ENCODE measurements at regions not wholly inside any gene's neighbourhood (a gene's known extent, or its start where the extent isn't known, plus 50 kb on each side); places are given as distances from the start of the nearest gene placed in this dataset.

- WGBS (ENCODE audit: insufficient coverage) = 84% methylated on average over 29 of the region's 29 CpGs
- no peak overlapping the region for H3K27ac Mint-ChIP-seq
These were observed 244.2 kb downstream of the AUH start for GRCh38 chr9:91117474-91117891.

More at GRCh38 chr9:91117474-91117891, 244.2 kb downstream of the AUH start:
- POLR2A ChIA-PET = no interaction called here
- ATAC-seq (ENCODE audit: low read depth) = no peak
- H2AFZ ChIP-seq (ENCODE audit: insufficient read depth, low read depth, low read length, poor library complexity, severe bottlenecking) = peak overlapping the region; percentile 70
- no peak for DNase-seq
- H3K27me3 ChIP-seq (replicated peaks in 1 of 4; ENCODE audit: control extremely low read depth in 1 of 4, control insufficient read depth in 3 of 4, insufficient read depth in 4 of 4, low read length in 3 of 4) = peaks cover 0 to 22% (median 5%) of the 10 kb centered on the region in 4 experiments
- peaks cover 31% of the 10 kb centered on the region for H3K27me3 Mint-ChIP-seq
- no peaks in the 10 kb centered on the region for H3K79me2 ChIP-seq (ENCODE audit: control insufficient read depth, insufficient read depth, low read length)
- peaks cover 3% of the 10 kb centered on the region for H3K9me3 Mint-ChIP-seq (ENCODE audit: insufficient read depth)
- peak overlapping the region; percentile 41 for H3K9ac ChIP-seq (ENCODE audit: low read length)
- peak overlapping the region in 1 of 5 experiments; percentile 30 for H3K4me3 ChIP-seq (ENCODE audit: control extremely low read depth in 1 of 5, extremely low read depth in 1 of 5, insufficient read depth in 1 of 5, low read depth in 2 of 5, low read length in 4 of 5)
- peaks cover 10% of the 10 kb centered on the region for H3K4me1 Mint-ChIP-seq
- peaks cover 10 to 11% of the 10 kb centered on the region in 2 donors for H3K4me1 ChIP-seq (ENCODE audit: control insufficient read depth in 2 of 2, insufficient read depth in 2 of 2, low read length in 2 of 2)
- peak overlapping the region; percentile 63 for H3K4me3 Mint-ChIP-seq
- CTCF ChIA-PET = no interaction called here
- H3K4me2 ChIP-seq (replicated peaks; ENCODE audit: low read depth, low read length, poor library complexity, severe bottlenecking) = peak overlapping the region; percentile 68
- intact Hi-C loops (cut with micrococcal nuclease) = no loop called here
- H3K9me3 ChIP-seq (ENCODE audit: control extremely low read depth in 1 of 3, control insufficient read depth in 2 of 3, insufficient read depth in 1 of 3, low read length in 2 of 3) = peaks cover 0 to 13% (median 3%) of the 10 kb centered on the region in 3 donors
- no peaks in the 10 kb centered on the region for H3K36me3 ChIP-seq (replicated peaks in 1 of 2; ENCODE audit: control extremely low read depth in 1 of 2, control insufficient read depth in 1 of 2, extremely low read depth in 1 of 2, insufficient read depth in 2 of 2, low read length in 1 of 2)
- no peak overlapping the region for H3K27ac ChIP-seq (ENCODE audit: low read length in 2 of 2)
- TF ChIP-seq CTCF (IDR thresholded peaks at IDR 0.05) (no peak), EZH2 (IDR thresholded peaks at IDR 0.05; ENCODE audit: borderline replicate concordance, insufficient read depth, low read depth, low read length, poor library complexity, severe bottlenecking) (no peak)
- H4K20me1 ChIP-seq (ENCODE audit: control insufficient read depth, insufficient read depth, low read length, poor library complexity, severe bottlenecking) = no peaks in the 10 kb centered on the region
